CD4-positive, alpha-beta memory T cell (primary cell): ENCODE measurements at regions not wholly inside any gene's neighbourhood (a gene's known extent, or its start where the extent isn't known, plus 50 kb on each side); places are given as distances from the start of the nearest gene placed in this dataset.

Experiments
- CTCF ChIA-PET: fragments of 350-600 bp; sonication (Branson Sonifier 250); formaldehyde crosslinking; loops from one replicate; lab custom pipeline; 2021; ENCODE audit warnings: inconsistent platforms; ENCODE audit not compliant: partially characterized antibody; lab: Charles Lee
- POLR2A ChIA-PET: fragments of 350-600 bp; sonication (Branson Sonifier 250); formaldehyde crosslinking; loops from one replicate; lab custom pipeline; 2021; ENCODE audit not compliant: partially characterized antibody; lab: Charles Lee
- DNase-seq, 5 donors: peaks; one replicate each; pipeline versions ENCODE4 v3.0.0 to v3.0.0-alpha.2; 2020 to 2022; ENCODE audit warnings: mixed read lengths in 1 of 5
- H3K27ac ChIP-seq: one replicate; pipeline ENCODE4 v1.7.0; 2013; ENCODE audit warnings: low read depth, low read length
- H3K27me3 ChIP-seq: 2 replicates; pipeline ENCODE4 v1.7.0; 2013; ENCODE audit warnings: mild to moderate bottlenecking, low read length, moderate library complexity; ENCODE audit not compliant: insufficient read depth
- H3K36me3 ChIP-seq: 2 replicates; pipeline ENCODE4 v1.7.0; 2013; ENCODE audit warnings: mild to moderate bottlenecking, low read length, moderate library complexity; ENCODE audit not compliant: insufficient read depth
- H3K4me1 ChIP-seq: 2 replicates; pipeline ENCODE4 v1.7.0; 2013; ENCODE audit warnings: mild to moderate bottlenecking, low read length, moderate library complexity; ENCODE audit not compliant: insufficient read depth
- H3K4me3 ChIP-seq, 2 donors: one replicate each; pipeline ENCODE4 v1.7.0; 2013; ENCODE audit warnings: low read length in 2 of 2, mild to moderate bottlenecking in 1 of 2
- H3K9me3 ChIP-seq, 2 donors: one replicate each; pipeline ENCODE4 v1.7.0; 2013; ENCODE audit warnings: low read length in 2 of 2, control low read depth in 1 of 2; ENCODE audit not compliant: control insufficient read depth in 1 of 2
- H3K27ac Mint-ChIP-seq, 7 donors: one replicate each; pipeline ENCODE4 v1.8.0; 2020 to 2021; ENCODE audit warnings: mixed read lengths in 7 of 7, mild to moderate bottlenecking in 6 of 7, inconsistent platforms in 3 of 7, moderate library complexity in 3 of 7
- H3K27me3 Mint-ChIP-seq, 2 donors: one replicate each; pipeline ENCODE4 v1.8.0; 2020 to 2021; ENCODE audit warnings: mixed read lengths in 2 of 2
- H3K36me3 Mint-ChIP-seq, 2 donors: one replicate each; pipeline ENCODE4 v1.8.0; 2020 to 2021; ENCODE audit warnings: mixed read lengths in 2 of 2, inconsistent platforms in 1 of 2, mild to moderate bottlenecking in 1 of 2
- H3K4me1 Mint-ChIP-seq, 4 donors: one replicate each; pipeline ENCODE4 v1.8.0; 2020 to 2021; ENCODE audit warnings: mixed read lengths in 4 of 4, mild to moderate bottlenecking in 1 of 4
- H3K4me3 Mint-ChIP-seq, 8 donors: one replicate each; pipeline ENCODE4 v1.8.0; 2020 to 2021; ENCODE audit warnings: mixed read lengths in 8 of 8, mild to moderate bottlenecking in 7 of 8, moderate library complexity in 6 of 8, inconsistent platforms in 3 of 8
- H3K9me3 Mint-ChIP-seq, 8 donors: one replicate each; pipeline ENCODE4 v1.8.0; 2020 to 2021; ENCODE audit warnings: mixed read lengths in 8 of 8, mild to moderate bottlenecking in 5 of 8, inconsistent platforms in 3 of 8, moderate library complexity in 1 of 8
- intact Hi-C: fragments of 100-400 bp; cut with micrococcal nuclease; formaldehyde crosslinking; loops from one replicate; pipeline ENCODE4 v1.15.1; 2023

DNA sequence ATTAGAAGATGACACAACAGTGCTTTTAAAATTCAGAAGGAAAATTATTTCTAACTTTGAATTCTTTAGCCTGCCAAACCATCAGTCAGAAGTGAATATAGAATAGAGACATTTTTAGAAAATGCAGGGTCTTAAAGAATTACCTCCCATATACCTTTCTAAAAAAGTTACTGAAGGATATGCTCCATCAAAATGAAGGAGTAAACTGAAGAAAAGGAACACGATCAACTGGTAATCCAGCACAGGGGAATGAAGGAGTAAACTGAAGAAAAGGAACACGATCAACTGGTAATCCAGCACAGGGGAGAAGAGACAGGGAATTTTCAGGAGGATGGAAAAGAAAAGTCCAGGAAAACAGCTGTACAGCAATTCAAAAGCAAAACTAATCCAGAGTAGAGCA lies 75.4 kb upstream of the LDLRAD3 start:
- POLR2A ChIA-PET, result no interaction called here
- H3K36me3 Mint-ChIP-seq, result peaks cover 0 to 8% of the 10 kb centered on the region in 2 donors
- no peaks in the 10 kb centered on the region for H3K4me1 Mint-ChIP-seq
- CTCF ChIA-PET, result no interaction called here
- H3K9me3 Mint-ChIP-seq, result peaks cover 5 to 59% (median 26%) of the 10 kb centered on the region in 8 donors
- H3K27ac Mint-ChIP-seq, result no peak overlapping the region
- Histone ChIP-seq H3K4me3 (no peak overlapping the region), H3K27me3 (no peaks in the 10 kb centered on the region), H3K4me1 (no peaks in the 10 kb centered on the region), H3K36me3 (no peaks in the 10 kb centered on the region), H3K9me3 (peaks cover 0 to 5% of the 10 kb centered on the region in 2 donors), H3K27ac (no peak overlapping the region)
- H3K27me3 Mint-ChIP-seq, result peaks cover 0 to 3% of the 10 kb centered on the region in 2 donors
- intact Hi-C loops, result no loop called here
- DNase-seq, result no peak
- H3K4me3 Mint-ChIP-seq, result no peak overlapping the region

DNA sequence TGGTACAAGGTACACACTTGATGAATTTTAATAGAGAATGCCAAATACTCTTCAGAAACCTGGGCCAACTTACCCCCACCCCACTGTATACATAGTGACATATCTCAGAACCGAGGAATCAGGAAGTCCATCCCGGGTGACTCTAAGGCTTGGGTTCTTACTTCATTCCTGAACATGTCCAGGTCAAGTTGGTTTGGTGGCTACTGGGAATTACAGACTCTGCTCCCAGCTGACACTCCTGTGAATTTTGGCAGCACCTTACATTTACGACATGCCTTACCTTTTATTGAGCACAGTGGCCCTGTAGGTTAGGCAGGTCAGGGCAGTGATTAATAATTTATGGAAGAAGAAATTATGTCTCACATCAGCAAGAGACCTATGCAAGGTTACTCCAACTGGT lies 70.1 kb upstream of the LDLRAD3 start:
- H3K36me3 Mint-ChIP-seq, result peaks cover 0 to under 1% of the 10 kb centered on the region in 2 donors
- H3K27me3 Mint-ChIP-seq, result peaks cover 6 to 11% of the 10 kb centered on the region in 2 donors
- H3K4me3 Mint-ChIP-seq, result no peak overlapping the region
- intact Hi-C loops, result no loop called here
- ChIA-PET CTCF (no interaction called here), POLR2A (no interaction called here)
- Histone ChIP-seq H3K4me3 (no peak overlapping the region), H3K36me3 (no peaks in the 10 kb centered on the region), H3K4me1 (no peaks in the 10 kb centered on the region), H3K9me3 (peaks cover 0 to 5% of the 10 kb centered on the region in 2 donors), H3K27me3 (peaks cover 4% of the 10 kb centered on the region), H3K27ac (no peak overlapping the region)
- H3K27ac Mint-ChIP-seq, result no peak overlapping the region
- no peaks in the 10 kb centered on the region for H3K4me1 Mint-ChIP-seq
- peaks cover 0 to 26% (median 8%) of the 10 kb centered on the region in 8 donors for H3K9me3 Mint-ChIP-seq
- no peak for DNase-seq

DNA sequence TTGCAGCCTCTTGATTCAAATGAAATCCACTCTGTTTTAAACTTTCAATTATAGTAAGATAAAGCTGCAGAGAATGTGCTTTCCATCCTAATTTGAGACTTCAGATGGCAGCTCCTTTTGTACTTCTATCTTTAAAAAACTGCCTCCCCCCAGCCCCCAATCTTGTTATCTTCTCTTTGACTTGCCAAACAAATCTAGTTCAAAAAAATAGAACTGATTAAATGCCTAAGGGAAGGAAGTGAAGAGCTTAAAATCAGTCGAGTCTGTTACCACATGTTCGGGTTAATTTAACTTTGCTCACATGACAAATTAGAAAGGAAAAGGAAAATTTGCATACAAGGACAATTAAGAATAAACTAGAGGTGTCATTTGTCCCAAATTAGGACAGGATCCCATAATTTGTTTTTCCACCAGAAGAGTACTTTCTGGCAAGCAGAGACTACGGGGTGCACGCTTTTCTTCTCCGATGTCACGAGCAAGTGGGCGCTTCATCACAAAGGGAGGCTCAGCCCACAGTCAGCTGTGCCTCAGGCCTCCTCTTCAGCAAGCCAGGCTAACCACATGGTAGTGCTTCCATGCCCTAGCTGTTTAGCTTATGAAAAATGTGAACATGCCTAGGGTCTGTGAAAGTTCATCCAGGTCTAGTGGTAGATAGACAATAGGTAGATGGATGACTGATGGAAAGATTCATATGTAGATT lies 69.0 kb upstream of the LDLRAD3 start:
- DNase-seq, result no peak
- H3K4me3 Mint-ChIP-seq, result no peak overlapping the region
- Histone ChIP-seq H3K9me3 (no peaks in the 10 kb centered on the region), H3K27me3 (peaks cover 4% of the 10 kb centered on the region), H3K36me3 (no peaks in the 10 kb centered on the region), H3K27ac (no peak overlapping the region), H3K4me3 (no peak overlapping the region), H3K4me1 (no peaks in the 10 kb centered on the region)
- intact Hi-C loops, result no loop called here
- ChIA-PET CTCF (no interaction called here), POLR2A (no interaction called here)
- H3K36me3 Mint-ChIP-seq, result no peaks in the 10 kb centered on the region
- H3K9me3 Mint-ChIP-seq, result peaks cover 0 to 14% (median 1%) of the 10 kb centered on the region in 8 donors
- peaks cover 6 to 11% of the 10 kb centered on the region in 2 donors for H3K27me3 Mint-ChIP-seq
- H3K4me1 Mint-ChIP-seq, result no peaks in the 10 kb centered on the region
- H3K27ac Mint-ChIP-seq, result no peak overlapping the region

DNA sequence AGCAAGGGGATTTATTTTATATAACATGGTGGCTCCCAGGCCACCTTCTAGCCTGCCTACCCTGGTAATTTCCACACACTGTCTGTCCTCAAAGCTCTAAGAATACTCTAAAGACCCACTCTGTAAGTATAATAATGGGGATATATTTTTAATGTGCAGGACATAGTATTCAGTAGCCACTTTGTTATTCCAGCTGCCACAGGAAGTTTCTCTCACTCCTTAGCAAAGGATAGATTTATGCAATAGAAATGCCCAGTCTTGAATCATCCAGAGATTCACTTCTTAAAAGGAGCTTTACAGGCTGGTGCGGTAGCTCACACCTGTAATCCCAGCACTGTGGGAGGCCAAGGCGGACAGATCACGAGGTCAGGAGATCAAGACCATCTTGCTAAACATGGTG lies 68.4 kb upstream of the LDLRAD3 start:
- no peaks in the 10 kb centered on the region for H3K36me3 ChIP-seq
- Mint-ChIP-seq H3K9me3 (peaks cover 0 to 9% (median 1%) of the 10 kb centered on the region in 8 donors), H3K4me1 (no peaks in the 10 kb centered on the region), H3K27ac (no peak overlapping the region), H3K27me3 (peaks cover 6 to 11% of the 10 kb centered on the region in 2 donors), H3K4me3 (no peak overlapping the region), H3K36me3 (no peaks in the 10 kb centered on the region)
- no peaks in the 10 kb centered on the region for H3K4me1 ChIP-seq
- DNase-seq, result no peak
- POLR2A ChIA-PET, result no interaction called here
- intact Hi-C loops, result no loop called here
- CTCF ChIA-PET, result no interaction called here
- H3K9me3 ChIP-seq, result no peaks in the 10 kb centered on the region
- no peak overlapping the region for H3K4me3 ChIP-seq
- H3K27ac ChIP-seq, result no peak overlapping the region
- peaks cover 4% of the 10 kb centered on the region for H3K27me3 ChIP-seq

DNA sequence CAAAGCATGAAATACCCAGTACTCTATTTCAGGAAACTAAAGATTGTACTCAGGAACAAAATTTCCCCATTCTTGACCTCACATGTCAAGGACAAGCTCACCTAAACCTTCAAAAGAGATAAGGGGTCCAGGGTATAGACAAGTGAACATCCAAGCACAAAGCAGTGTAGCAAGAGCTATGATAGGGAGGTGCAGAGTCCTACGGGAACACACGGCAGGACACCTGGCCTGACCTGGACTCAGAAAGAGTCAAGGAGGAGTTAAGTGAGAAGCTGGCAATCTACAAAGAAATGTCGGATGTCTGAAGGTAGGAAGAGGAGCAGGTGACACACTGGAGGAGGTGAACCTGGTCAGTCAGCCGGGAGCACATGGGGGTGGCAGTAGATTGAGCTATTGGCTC lies 67.1 kb upstream of the LDLRAD3 start:
- Mint-ChIP-seq H3K4me1 (no peaks in the 10 kb centered on the region), H3K27me3 (peaks cover 6 to 11% of the 10 kb centered on the region in 2 donors), H3K4me3 (no peak overlapping the region), H3K36me3 (no peaks in the 10 kb centered on the region), H3K9me3 (no peaks in the 10 kb centered on the region), H3K27ac (no peak overlapping the region)
- Histone ChIP-seq H3K27ac (no peak overlapping the region), H3K9me3 (no peaks in the 10 kb centered on the region), H3K27me3 (peaks cover 4% of the 10 kb centered on the region), H3K4me3 (no peak overlapping the region), H3K4me1 (no peaks in the 10 kb centered on the region), H3K36me3 (no peaks in the 10 kb centered on the region)
- intact Hi-C loops, result no loop called here
- POLR2A ChIA-PET, result no interaction called here
- DNase-seq, result no peak
- CTCF ChIA-PET, result no interaction called here

DNA sequence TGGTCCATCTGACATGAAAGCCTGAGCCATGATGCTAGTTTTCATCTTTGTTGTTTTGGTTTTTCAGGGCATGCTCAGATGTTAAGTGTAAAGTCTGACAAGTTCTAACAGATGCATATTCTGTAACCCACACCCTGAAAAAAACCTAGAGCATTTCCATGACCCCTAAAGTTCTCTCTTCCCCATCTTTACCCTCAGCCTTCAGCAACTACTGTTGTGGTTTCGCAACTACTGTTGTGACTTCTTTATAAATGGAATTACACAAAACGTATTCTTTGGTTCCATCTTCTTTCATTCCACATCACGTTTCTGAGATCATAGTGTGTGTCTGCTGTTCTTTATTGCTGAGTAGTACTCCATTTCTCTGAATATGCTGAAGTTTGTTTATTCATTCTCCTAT lies 65.1 kb upstream of the LDLRAD3 start:
- no peak overlapping the region for H3K27ac ChIP-seq
- CTCF ChIA-PET, result no interaction called here
- DNase-seq, result no peak
- no peaks in the 10 kb centered on the region for H3K9me3 ChIP-seq
- H3K4me1 ChIP-seq, result no peaks in the 10 kb centered on the region
- H3K36me3 Mint-ChIP-seq, result no peaks in the 10 kb centered on the region
- peaks cover 4% of the 10 kb centered on the region for H3K27me3 ChIP-seq
- H3K9me3 Mint-ChIP-seq, result no peaks in the 10 kb centered on the region
- no peak overlapping the region for H3K4me3 Mint-ChIP-seq
- intact Hi-C loops, result no loop called here
- no peaks in the 10 kb centered on the region for H3K36me3 ChIP-seq
- no peaks in the 10 kb centered on the region for H3K4me1 Mint-ChIP-seq
- no peak overlapping the region for H3K27ac Mint-ChIP-seq
- H3K4me3 ChIP-seq, result no peak overlapping the region
- peaks cover 2 to 14% of the 10 kb centered on the region in 2 donors for H3K27me3 Mint-ChIP-seq
- POLR2A ChIA-PET, result no interaction called here

DNA sequence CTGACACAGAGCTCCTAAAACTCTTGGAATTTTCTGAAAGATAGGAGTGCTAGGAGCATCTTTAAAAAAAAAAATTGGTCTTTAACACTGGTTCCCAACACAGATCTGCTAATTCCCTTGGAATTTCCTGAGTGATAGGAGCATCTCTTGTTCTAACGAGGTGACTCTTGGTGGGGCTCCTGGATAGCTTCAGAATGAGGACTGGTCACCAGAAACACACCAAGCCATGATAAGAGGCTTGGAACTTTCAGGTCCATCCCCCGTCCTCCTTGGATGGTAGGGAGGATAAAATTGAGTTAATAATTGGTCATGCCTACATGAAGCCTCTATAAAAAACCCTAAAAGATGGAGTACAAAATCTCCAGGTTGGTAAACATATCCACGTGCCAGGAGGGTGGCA lies 64.5 kb upstream of the LDLRAD3 start:
- Histone ChIP-seq H3K4me1 (no peaks in the 10 kb centered on the region), H3K4me3 (no peak overlapping the region), H3K27ac (no peak overlapping the region), H3K36me3 (no peaks in the 10 kb centered on the region), H3K27me3 (peaks cover 4% of the 10 kb centered on the region), H3K9me3 (no peaks in the 10 kb centered on the region)
- POLR2A ChIA-PET, result no interaction called here
- Mint-ChIP-seq H3K4me1 (no peaks in the 10 kb centered on the region), H3K9me3 (no peaks in the 10 kb centered on the region), H3K36me3 (no peaks in the 10 kb centered on the region), H3K27me3 (peaks cover 0 to 14% of the 10 kb centered on the region in 2 donors), H3K4me3 (no peak overlapping the region), H3K27ac (no peak overlapping the region)
- CTCF ChIA-PET, result no interaction called here
- DNase-seq, result no peak
- intact Hi-C loops, result no loop called here
